Left renal cortex interstitium (tissue), 4 donors: ENCODE measurements at regions not wholly inside any gene's neighbourhood (a gene's known extent, or its start where the extent isn't known, plus 50 kb on each side); places are given as distances from the start of the nearest gene placed in this dataset.
A peak's percentile ranks its signal among the peaks of the same experiment; 100 is the strongest.
"Not testable (repeated sequence)": the region's sequence is repeated elsewhere in the genome, so short reads cannot be mapped to it uniquely, and the experiment has no call there.

Source experiments
- DNase-seq, 4 donors: peaks; one replicate each; pipeline ENCODE4 v3.0.0-alpha.2; 2013; ENCODE audit warnings: low read depth in 4 of 4, low spot score in 2 of 4, missing footprints in 1 of 4

- no peak for DNase-seq
Observed at GRCh38 chr6:126664271-126664670, 324.4 kb downstream of the CENPW start.

- no peak for DNase-seq
Observed at GRCh38 chr6:126665551-126665950, 325.6 kb downstream of the CENPW start.

GRCh38 chr6:126667071-126667470, 327.2 kb downstream of the CENPW start:
- DNase-seq = no peak

GRCh38 chr6:126667728-126668127, 327.8 kb downstream of the CENPW start:
- no peak for DNase-seq

GRCh38 chr6:126672649-126673048, 332.7 kb downstream of the CENPW start:
- DNase-seq = no peak

GRCh38 chr6:126673749-126674148, 333.8 kb downstream of the CENPW start:
- DNase-seq = not testable (repeated sequence)

GRCh38 chr6:126682440-126682839, 342.5 kb downstream of the CENPW start:
- no peak for DNase-seq

GRCh38 chr6:126685182-126685581, 345.3 kb downstream of the CENPW start:
- DNase-seq = no peak

GRCh38 chr6:126696921-126697693, 357.2 kb downstream of the CENPW start:
- DNase-seq = peak; percentile 18 to 41 (median 26)

- no peak for DNase-seq
Observed at GRCh38 chr6:126698732-126699240, 358.9 kb downstream of the CENPW start.

- DNase-seq = no peak
Observed at GRCh38 chr6:126701676-126702560, 362.0 kb downstream of the CENPW start.

GRCh38 chr6:126716032-126716431, 376.1 kb downstream of the CENPW start:
- DNase-seq = no peak

- peak; percentile 22 to 39 (median 37) for DNase-seq
Observed at GRCh38 chr6:126716826-126717509, 377.1 kb downstream of the CENPW start.

- DNase-seq = no peak
Observed at GRCh38 chr6:126718600-126719327, 378.8 kb downstream of the CENPW start.

- no peak for DNase-seq
Observed at GRCh38 chr6:126720304-126720703, 380.4 kb downstream of the CENPW start.

GRCh38 chr6:126721581-126722160, 381.8 kb downstream of the CENPW start:
- DNase-seq = no peak

GRCh38 chr6:126722411-126722810, 382.5 kb downstream of the CENPW start:
- no peak for DNase-seq

- DNase-seq = no peak
Observed at GRCh38 chr6:126723541-126724170, 383.7 kb downstream of the CENPW start.

GRCh38 chr6:126724821-126725220, 384.9 kb downstream of the CENPW start:
- no peak for DNase-seq
